Fibroblast of villous mesenchyme (primary cell): ENCODE measurements at regions not wholly inside any gene's neighbourhood (a gene's known extent, or its start where the extent isn't known, plus 50 kb on each side); places are given as distances from the start of the nearest gene placed in this dataset.
"Not testable (repeated sequence)": the region's sequence is repeated elsewhere in the genome, so short reads cannot be mapped to it uniquely, and the experiment has no call there.

Experiments used
- DNase-seq: peaks from one replicate; pipeline ENCODE4 v3.0.0-alpha.2; 2010; ENCODE audit warnings: low read depth
- H3K4me3 ChIP-seq: 2 replicates; pipeline ENCODE4 v1.5.1; 2011; ENCODE audit warnings: low read depth, mild to moderate bottlenecking, low read length
- CTCF ChIP-seq: IDR thresholded peaks from 2 replicates; pipeline ENCODE4 v1.5.1; 2012; ENCODE audit warnings: low read depth, mild to moderate bottlenecking, low read length; ENCODE audit not compliant: insufficient read depth

- no peak for DNase-seq
- no peak overlapping the region for H3K4me3 ChIP-seq
- no peak for TF ChIP-seq CTCF
Measured at GRCh38 chr5:87539839-87540238, 127.1 kb upstream of the CCNH start.

- no peak for DNase-seq
- TF ChIP-seq CTCF: no peak
- H3K4me3 ChIP-seq: no peak overlapping the region
Measured at GRCh38 chr5:87536365-87536764, 123.6 kb upstream of the CCNH start.

GRCh38 chr5:87535706-87536105 lies 123.0 kb upstream of the CCNH start:
- TF ChIP-seq CTCF: no peak
- no peak for DNase-seq
- H3K4me3 ChIP-seq: no peak overlapping the region

DNA sequence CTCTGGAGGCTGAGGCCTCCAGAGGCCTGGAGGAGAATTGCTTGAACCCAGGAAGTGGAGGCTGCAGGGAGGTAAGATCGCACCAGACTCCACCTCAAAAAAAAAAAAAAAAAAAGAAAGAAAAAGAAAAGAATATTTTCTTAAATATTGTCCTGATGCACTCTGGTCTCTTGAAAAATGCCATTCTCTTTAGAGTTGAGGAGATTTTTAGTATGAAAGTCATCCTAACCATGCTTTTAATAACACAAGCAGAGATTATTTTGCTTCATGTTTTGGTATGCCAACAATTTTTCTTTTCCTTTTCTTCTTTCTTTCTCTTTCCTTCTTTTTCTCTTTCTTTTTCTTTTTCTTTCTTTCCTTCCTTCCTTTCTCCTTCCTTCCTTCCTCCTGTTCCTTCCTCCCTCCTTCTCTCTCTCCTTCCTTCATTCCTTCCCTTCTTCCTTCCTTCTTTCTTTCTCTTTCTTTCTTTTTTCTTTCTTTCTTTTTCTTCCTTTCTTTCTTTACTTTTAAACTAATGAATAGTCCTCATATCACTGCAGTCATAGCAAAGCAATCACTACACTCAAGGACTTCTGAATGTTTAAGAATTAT lies 116.9 kb upstream of the CCNH start:
- no peak for TF ChIP-seq CTCF

DNA sequence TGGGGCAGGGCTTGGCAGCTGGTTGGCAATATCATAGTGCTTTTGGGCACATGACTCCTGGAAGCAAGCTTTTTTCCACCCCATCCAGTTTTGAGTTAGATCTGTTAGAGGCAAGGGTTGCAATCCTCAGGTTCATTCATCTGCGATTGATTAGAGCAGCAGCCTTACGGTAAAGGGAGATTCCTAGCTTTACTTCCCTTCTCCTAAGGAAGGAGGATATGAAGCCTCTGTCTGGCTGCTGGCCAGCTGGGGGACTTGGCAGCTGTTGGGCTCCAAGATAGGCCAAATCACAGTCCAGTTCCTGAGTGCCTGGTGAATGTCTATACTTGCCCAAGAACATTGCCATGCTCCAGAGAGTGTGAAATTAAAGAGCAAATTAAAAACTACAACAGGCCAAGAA lies 113.4 kb upstream of the CCNH start:
- DNase-seq: no peak
- TF ChIP-seq CTCF: no peak
- H3K4me3 ChIP-seq: no peak overlapping the region

More for the DNA sequence above, 116.9 kb upstream of the CCNH start:
- no peak for DNase-seq
- H3K4me3 ChIP-seq: no peak overlapping the region

GRCh38 chr5:87524217-87524616 lies 111.5 kb upstream of the CCNH start:
- H3K4me3 ChIP-seq: no peak overlapping the region
- no peak for DNase-seq
- TF ChIP-seq CTCF: no peak

DNA sequence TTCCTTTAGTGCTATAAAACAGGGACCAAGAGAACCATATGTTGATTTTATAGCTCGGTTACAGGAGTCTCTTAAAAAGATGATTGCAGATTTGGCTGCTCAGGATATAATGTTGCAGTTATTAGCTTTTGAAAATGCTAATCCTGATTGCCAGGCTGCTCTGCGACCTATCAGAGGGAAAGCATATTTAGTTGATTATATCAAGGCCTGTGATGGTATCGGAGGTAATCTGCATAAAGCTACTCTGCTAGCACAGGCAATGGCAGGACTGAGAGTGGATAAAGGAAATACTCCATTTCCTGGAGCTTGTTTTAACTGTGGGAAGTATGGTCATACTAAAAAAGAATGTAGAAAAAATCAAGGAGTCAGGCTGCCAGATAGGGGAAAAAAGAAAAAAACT lies 99.0 kb upstream of the CCNH start:
- not testable (repeated sequence) for DNase-seq, H3K4me3 ChIP-seq
